NCI-H1105 treated with DMSO at 0.1 percent for 48 hours (cell line): ENCODE measurements at regions not wholly inside any gene's neighbourhood (a gene's known extent, or its start where the extent isn't known, plus 50 kb on each side); places are given as distances from the start of the nearest gene placed in this dataset.
A peak's percentile ranks its signal among the peaks of the same experiment; 100 is the strongest.

Experiments
- DNase-seq: peaks from one replicate; lab custom pipeline; 2025; lab: John Stamatoyannopoulos, UW

DNA sequence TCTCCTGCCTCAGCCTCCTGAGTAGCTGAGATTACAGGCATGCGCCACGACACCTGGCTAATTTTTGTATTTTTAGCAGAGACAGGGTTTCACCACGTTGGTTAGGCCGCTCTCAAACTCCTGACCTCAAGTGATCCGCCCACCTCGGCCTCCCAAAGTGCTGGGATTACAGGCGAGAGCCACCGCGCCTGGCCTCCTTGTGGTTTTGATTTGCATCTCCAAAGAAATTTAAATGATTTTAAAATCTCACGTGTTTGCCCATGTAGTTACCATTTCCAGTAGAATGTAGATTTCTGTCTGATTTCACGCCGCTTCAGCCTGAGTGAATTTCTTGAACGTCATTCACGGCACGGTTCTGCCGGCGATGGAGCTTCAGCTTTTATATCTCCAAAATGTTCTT, 55.8 kb downstream of the IGF2 start:
- DNase-seq = no peak

DNA sequence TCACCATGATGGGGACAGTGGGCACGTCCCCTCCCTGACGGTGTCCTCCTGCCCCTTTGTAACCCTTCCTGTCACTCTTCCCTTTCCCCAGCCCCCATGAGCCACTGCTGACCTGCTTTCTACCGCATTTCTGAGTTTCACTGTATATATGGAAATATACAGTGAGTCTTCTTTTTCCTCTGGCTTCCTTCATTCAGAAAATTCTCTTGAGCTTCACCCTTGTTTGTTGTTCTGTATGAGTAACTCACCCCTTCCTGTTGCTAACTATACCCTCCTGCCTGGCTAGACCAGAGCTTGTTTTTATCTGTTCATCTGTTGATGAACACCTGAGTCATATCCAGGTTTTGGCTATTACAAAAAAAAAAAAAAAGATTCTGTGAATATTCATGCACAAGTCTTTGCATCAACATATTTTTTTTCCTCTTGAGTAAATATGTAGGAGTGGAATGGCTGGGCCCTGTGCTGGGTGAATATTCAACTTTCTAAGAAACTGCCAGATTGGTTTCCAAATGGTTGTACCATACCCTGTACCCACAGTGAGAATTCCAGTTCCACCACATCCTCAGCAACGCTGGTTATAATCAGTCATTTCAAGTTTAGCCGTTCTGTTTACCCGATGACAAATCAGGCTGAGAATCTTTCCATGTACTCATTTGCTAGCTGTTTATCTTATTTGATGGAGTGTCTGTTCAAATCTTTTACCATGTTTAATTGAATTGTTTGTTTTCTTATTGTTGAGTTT, 62.0 kb downstream of the IGF2 start:
- peak; percentile 75 for DNase-seq

DNA sequence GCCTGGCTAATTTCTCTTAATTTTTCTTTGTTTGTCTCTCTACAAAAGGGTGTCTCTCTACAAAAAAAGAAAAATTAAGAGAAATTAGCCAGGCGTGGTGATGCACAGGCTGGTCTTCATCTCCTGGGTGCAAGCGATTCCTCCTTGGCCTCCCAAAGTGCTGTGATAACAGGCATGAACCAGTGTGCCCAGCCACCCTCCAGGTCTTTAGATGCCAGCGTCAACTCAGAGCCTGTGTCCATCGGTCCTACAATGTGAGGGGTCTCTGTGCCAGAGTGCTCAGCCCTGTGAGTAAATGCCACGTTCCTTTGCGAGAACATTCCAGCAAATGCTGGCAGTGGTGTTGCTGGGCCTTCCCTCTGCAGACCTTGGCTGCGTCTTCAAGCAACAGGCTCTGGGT, 62.7 kb downstream of the IGF2 start:
- no peak for DNase-seq

DNA sequence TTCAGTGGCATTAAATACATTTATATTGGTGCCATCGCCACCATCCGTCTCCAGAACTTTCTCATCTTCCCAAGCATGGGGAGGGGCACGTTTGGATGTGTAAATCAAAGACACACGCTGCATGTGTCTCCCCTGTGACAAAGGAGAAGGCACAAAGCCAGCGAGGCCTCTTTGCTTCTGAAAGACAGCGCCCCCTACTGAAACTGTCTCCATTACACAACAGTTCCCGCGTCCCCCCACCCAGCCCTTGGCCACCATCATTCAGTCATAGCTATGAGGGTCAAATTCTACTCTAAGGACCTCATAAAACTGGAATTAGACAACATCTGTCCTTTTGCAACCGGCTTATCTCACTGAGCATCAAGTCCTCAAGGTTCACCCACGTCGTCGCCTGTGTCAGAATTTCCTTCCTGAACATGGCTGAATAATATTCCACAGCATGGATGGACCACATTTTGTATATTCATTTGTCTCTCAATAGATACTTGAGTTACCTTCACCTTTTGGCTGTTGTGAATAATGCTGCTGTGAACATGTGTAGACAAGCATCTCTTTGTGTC, 64.8 kb downstream of the IGF2 start:
- no peak for DNase-seq

- DNase-seq = no peak
Measured at GRCh38 chr11:2072551-2073261, 66.5 kb downstream of the IGF2 start.

GRCh38 chr11:2071748-2072385, 67.3 kb downstream of the IGF2 start:
- DNase-seq = no peak
